ENCODE measurements at regions not wholly inside any gene's neighbourhood (a gene's known extent, or its start where the extent isn't known, plus 50 kb on each side); places are given as distances from the start of the nearest gene placed in this dataset.

- ChIA-PET CTCF (no interaction called here), POLR2A (no interaction called here)
- no peak overlapping the region for H3K4me3 Mint-ChIP-seq
- H3K4me1 Mint-ChIP-seq, result peaks cover 4% of the 10 kb centered on the region
- no peaks in the 10 kb centered on the region for H3K36me3 Mint-ChIP-seq
- H3K27me3 Mint-ChIP-seq (ENCODE audit: low read depth), result peaks cover 2% of the 10 kb centered on the region
- TF ChIP-seq NR2C2 (CRISPR knock-in tag; IDR thresholded peaks at IDR 0.05) (no peak), TCF7 (CRISPR knock-in tag; IDR thresholded peaks at IDR 0.05; ENCODE audit: low read depth) (no peak), HMGA2 (CRISPR knock-in tag; IDR thresholded peaks at IDR 0.05) (no peak), OVOL2 (CRISPR knock-in tag; IDR thresholded peaks at IDR 0.05; ENCODE audit: borderline replicate concordance) (no peak), JUN (CRISPR knock-in tag; IDR thresholded peaks at IDR 0.05) (no peak), ZNF671 (CRISPR knock-in tag; IDR thresholded peaks at IDR 0.05) (no peak), ZNF423 (CRISPR knock-in tag; IDR thresholded peaks at IDR 0.05) (no peak), FOXP1 (CRISPR knock-in tag; IDR thresholded peaks at IDR 0.05; ENCODE audit: borderline replicate concordance) (no peak)
- H3K9me3 Mint-ChIP-seq, result no peaks in the 10 kb centered on the region
- ATAC-seq, result no peak
- no peak for DNase-seq (ENCODE audit: low spot score)
- no peak overlapping the region for H3K27ac Mint-ChIP-seq
These were observed 169.0 kb upstream of the COPS8 start for GRCh38 chr2:236916651-236917050.

- no peak overlapping the region for H3K4me3 Mint-ChIP-seq
- H3K27me3 Mint-ChIP-seq (ENCODE audit: low read depth), result peaks cover 2% of the 10 kb centered on the region
- H3K27ac Mint-ChIP-seq, result no peak overlapping the region
- no peaks in the 10 kb centered on the region for H3K36me3 Mint-ChIP-seq
- ATAC-seq, result no peak
- H3K4me1 Mint-ChIP-seq, result peaks cover 4% of the 10 kb centered on the region
- ChIA-PET POLR2A (no interaction called here), CTCF (no interaction called here)
- TF ChIP-seq ELF4 (CRISPR knock-in tag; IDR thresholded peaks at IDR 0.05; ENCODE audit: low read depth) (no peak), GABPB1 (CRISPR knock-in tag; IDR thresholded peaks at IDR 0.05) (no peak), ZNF138 (CRISPR knock-in tag; conservative IDR thresholded peaks at IDR 0.05) (no peak), IRF2 (CRISPR knock-in tag; IDR thresholded peaks at IDR 0.05; ENCODE audit: borderline replicate concordance, low read depth) (no peak), TEAD1 (CRISPR knock-in tag; IDR thresholded peaks at IDR 0.05) (no peak), IRF1 (CRISPR knock-in tag; IDR thresholded peaks at IDR 0.05) (no peak), ZNF396 (CRISPR knock-in tag; IDR thresholded peaks at IDR 0.05; ENCODE audit: borderline replicate concordance) (no peak), USF2 (CRISPR knock-in tag; IDR thresholded peaks at IDR 0.05) (no peak)
- H3K9me3 Mint-ChIP-seq, result no peaks in the 10 kb centered on the region
- no peak for DNase-seq (ENCODE audit: low spot score)
These were observed 168.5 kb upstream of the COPS8 start for GRCh38 chr2:236917164-236917563.

GRCh38 chr2:236918545-236918944 lies 167.1 kb upstream of the COPS8 start:
- Mint-ChIP-seq H3K27ac (no peak overlapping the region), H3K27me3 (ENCODE audit: low read depth) (peaks cover 2% of the 10 kb centered on the region), H3K9me3 (no peaks in the 10 kb centered on the region), H3K4me1 (peaks cover 4% of the 10 kb centered on the region), H3K36me3 (no peaks in the 10 kb centered on the region), H3K4me3 (no peak overlapping the region)
- ATAC-seq (no peak), DNase-seq (ENCODE audit: low spot score) (no peak)
- CTCF ChIA-PET, result no interaction called here
- TF ChIP-seq ZBTB21 (CRISPR knock-in tag; IDR thresholded peaks at IDR 0.05; ENCODE audit: borderline replicate concordance), result no peak
- TF ChIP-seq HMGA2 (CRISPR knock-in tag; IDR thresholded peaks at IDR 0.05), result no peak
- no peak for TF ChIP-seq ZNF219 (CRISPR knock-in tag; IDR thresholded peaks at IDR 0.05; ENCODE audit: borderline replicate concordance)
- no peak for TF ChIP-seq SP1 (CRISPR knock-in tag; conservative IDR thresholded peaks at IDR 0.05)
- no peak for TF ChIP-seq TP53 (CRISPR knock-in tag; IDR thresholded peaks at IDR 0.05)
- no peak for TF ChIP-seq SMAD3 (CRISPR knock-in tag; IDR thresholded peaks at IDR 0.05; ENCODE audit: borderline replicate concordance)
- POLR2A ChIA-PET, result no interaction called here

GRCh38 chr2:236919209-236919608 lies 166.5 kb upstream of the COPS8 start:
- CTCF ChIA-PET, result no interaction called here
- no peaks in the 10 kb centered on the region for H3K9me3 Mint-ChIP-seq
- no peak for TF ChIP-seq ATF1 (CRISPR knock-in tag; IDR thresholded peaks at IDR 0.05)
- no peak for TF ChIP-seq ZNF263 (CRISPR knock-in tag; IDR thresholded peaks at IDR 0.05; ENCODE audit: low read depth)
- TF ChIP-seq E2F5 (CRISPR knock-in tag; IDR thresholded peaks at IDR 0.05), result no peak
- no peak for TF ChIP-seq ZNF317 (CRISPR knock-in tag; IDR thresholded peaks at IDR 0.05; ENCODE audit: borderline replicate concordance, low read depth)
- no peak for TF ChIP-seq SP1 (CRISPR knock-in tag; conservative IDR thresholded peaks at IDR 0.05)
- no peak for TF ChIP-seq NR3C1 (CRISPR knock-in tag; conservative IDR thresholded peaks at IDR 0.05; ENCODE audit: low read depth)
- H3K27ac Mint-ChIP-seq, result no peak overlapping the region
- DNase-seq (ENCODE audit: low spot score), result no peak
- H3K27me3 Mint-ChIP-seq (ENCODE audit: low read depth), result peaks cover 2% of the 10 kb centered on the region
- H3K4me1 Mint-ChIP-seq, result peaks cover 4% of the 10 kb centered on the region
- POLR2A ChIA-PET, result interaction anchor here (0.6 kb wide), 1 partner anchor 1474 kb away, joined by 3 read pairs; no protein-coding TSS in a partner anchor
- no peak overlapping the region for H3K4me3 Mint-ChIP-seq
- no peaks in the 10 kb centered on the region for H3K36me3 Mint-ChIP-seq
- 0 out of 2 replicates have a peak, but pooled peaks have one; percentile 38 for ATAC-seq
